ENCODE measurements at regions not wholly inside any gene's neighbourhood (a gene's known extent, or its start where the extent isn't known, plus 50 kb on each side); places are given as distances from the start of the nearest gene placed in this dataset.

- no peak for TF ChIP-seq POLR2A (IDR thresholded peaks at IDR 0.05)
- TF ChIP-seq, protein P1, sequence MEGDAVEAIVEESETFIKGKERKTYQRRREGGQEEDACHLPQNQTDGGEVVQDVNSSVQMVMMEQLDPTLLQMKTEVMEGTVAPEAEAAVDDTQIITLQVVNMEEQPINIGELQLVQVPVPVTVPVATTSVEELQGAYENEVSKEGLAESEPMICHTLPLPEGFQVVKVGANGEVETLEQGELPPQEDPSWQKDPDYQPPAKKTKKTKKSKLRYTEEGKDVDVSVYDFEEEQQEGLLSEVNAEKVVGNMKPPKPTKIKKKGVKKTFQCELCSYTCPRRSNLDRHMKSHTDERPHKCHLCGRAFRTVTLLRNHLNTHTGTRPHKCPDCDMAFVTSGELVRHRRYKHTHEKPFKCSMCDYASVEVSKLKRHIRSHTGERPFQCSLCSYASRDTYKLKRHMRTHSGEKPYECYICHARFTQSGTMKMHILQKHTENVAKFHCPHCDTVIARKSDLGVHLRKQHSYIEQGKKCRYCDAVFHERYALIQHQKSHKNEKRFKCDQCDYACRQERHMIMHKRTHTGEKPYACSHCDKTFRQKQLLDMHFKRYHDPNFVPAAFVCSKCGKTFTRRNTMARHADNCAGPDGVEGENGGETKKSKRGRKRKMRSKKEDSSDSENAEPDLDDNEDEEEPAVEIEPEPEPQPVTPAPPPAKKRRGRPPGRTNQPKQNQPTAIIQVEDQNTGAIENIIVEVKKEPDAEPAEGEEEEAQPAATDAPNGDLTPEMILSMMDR (IDR thresholded peaks at IDR 0.05), result no peak
- Histone ChIP-seq H3K9me3 (no peaks in the 10 kb centered on the region), H3K36me3 (replicated peaks in 1 of 2; ENCODE audit: insufficient read depth in 1 of 2, low read depth in 2 of 2) (no peaks in the 10 kb centered on the region), H3K4me3 (no peak overlapping the region), H3K27me3 (no peaks in the 10 kb centered on the region), H3K4me1 (no peaks in the 10 kb centered on the region), H3K27ac (no peak overlapping the region)
- intact Hi-C loops (cut with DNase I), result no loop called here
- WGBS, 2 donors, result 29 to 52% methylated on average over 1 of the region's 1 CpG
- DNase-seq (no peak), ATAC-seq (no peak)
Measured at GRCh38 chr18:22541232-22541631, 123.5 kb upstream of the CTAGE1 start.

- WGBS, 2 donors, result 74 to 83% methylated on average over 4 of the region's 4 CpGs
- DNase-seq (no peak), ATAC-seq (peak; percentile 34)
- Histone ChIP-seq H3K27ac (no peak overlapping the region), H3K36me3 (replicated peaks in 1 of 2; ENCODE audit: insufficient read depth in 1 of 2, low read depth in 2 of 2) (no peaks in the 10 kb centered on the region), H3K27me3 (no peaks in the 10 kb centered on the region), H3K4me3 (no peak overlapping the region), H3K9me3 (no peaks in the 10 kb centered on the region), H3K4me1 (no peaks in the 10 kb centered on the region)
- intact Hi-C loops (cut with DNase I), result no loop called here
- TF ChIP-seq POLR2A (IDR thresholded peaks at IDR 0.05), result no peak
- TF ChIP-seq, protein P1 (IDR thresholded peaks at IDR 0.05), result no peak
Measured at GRCh38 chr18:22542406-22542835, 124.7 kb upstream of the CTAGE1 start.

GRCh38 chr18:22543769-22544168 is 126.1 kb upstream of the CTAGE1 start:
- no peak for TF ChIP-seq POLR2A (IDR thresholded peaks at IDR 0.05)
- TF ChIP-seq, protein P1 (IDR thresholded peaks at IDR 0.05), result no peak
- WGBS, 2 donors, result 41 to 74% methylated on average over 4 of the region's 4 CpGs
- H3K27me3 ChIP-seq, result no peaks in the 10 kb centered on the region
- H3K36me3 ChIP-seq (replicated peaks in 1 of 2; ENCODE audit: insufficient read depth in 1 of 2, low read depth in 2 of 2), result no peaks in the 10 kb centered on the region
- no peak overlapping the region for H3K27ac ChIP-seq
- H3K4me1 ChIP-seq, result no peaks in the 10 kb centered on the region
- intact Hi-C loops (cut with DNase I), result no loop called here
- H3K9me3 ChIP-seq, result no peaks in the 10 kb centered on the region
- no peak for DNase-seq
- no peak for ATAC-seq
- no peak overlapping the region for H3K4me3 ChIP-seq

GRCh38 chr18:22544626-22545025 is 126.9 kb upstream of the CTAGE1 start:
- DNase-seq (no peak), ATAC-seq (no peak)
- no peak overlapping the region for H3K27ac ChIP-seq
- no peaks in the 10 kb centered on the region for H3K9me3 ChIP-seq
- no peaks in the 10 kb centered on the region for H3K4me1 ChIP-seq
- H3K27me3 ChIP-seq, result no peaks in the 10 kb centered on the region
- intact Hi-C loops (cut with DNase I), result no loop called here
- 68 to 78% methylated on average over 4 of the region's 4 CpGs for WGBS, 2 donors
- TF ChIP-seq, protein P1 (IDR thresholded peaks at IDR 0.05), result no peak
- no peak for TF ChIP-seq POLR2A (IDR thresholded peaks at IDR 0.05)
- no peak overlapping the region for H3K4me3 ChIP-seq
- H3K36me3 ChIP-seq (replicated peaks in 1 of 2; ENCODE audit: insufficient read depth in 1 of 2, low read depth in 2 of 2), result no peaks in the 10 kb centered on the region

DNA sequence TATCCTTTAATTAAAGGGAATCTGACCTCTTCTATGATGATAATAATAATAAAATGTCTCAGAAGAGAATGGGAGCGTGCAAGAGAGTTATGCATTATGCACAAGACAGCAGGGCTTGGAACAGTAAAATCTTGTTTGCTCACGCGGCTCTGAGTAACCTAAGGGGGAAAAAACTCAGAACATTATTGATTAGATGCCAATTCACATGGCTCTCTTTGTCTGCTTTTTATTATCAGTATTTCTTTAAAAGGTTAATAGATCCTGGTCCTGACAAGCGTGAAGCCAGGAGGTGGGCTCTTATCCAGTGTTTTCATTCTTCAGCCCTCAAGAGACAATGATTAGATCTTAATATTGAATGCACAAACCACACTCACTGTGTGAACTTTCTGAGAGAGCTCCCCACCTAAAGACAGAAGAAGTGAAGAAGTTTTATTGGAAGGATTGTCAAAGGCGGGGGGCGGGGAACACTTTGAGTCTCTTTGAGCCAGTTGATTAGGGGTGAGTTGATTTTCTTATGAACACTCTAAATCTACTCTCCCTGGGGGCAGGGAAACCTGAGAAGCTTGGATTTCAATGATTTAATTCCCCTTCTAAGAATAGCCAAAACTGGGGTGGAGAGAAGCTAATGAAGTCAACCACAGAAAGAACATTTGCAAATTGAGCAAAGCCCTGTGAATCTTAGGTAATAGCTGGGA is 127.5 kb upstream of the CTAGE1 start:
- intact Hi-C loops (cut with DNase I), result no loop called here
- ATAC-seq, result no peak

More for the DNA sequence above, 127.5 kb upstream of the CTAGE1 start:
- 84% methylated on average over 6 of the region's 6 CpGs for WGBS, 2 donors
- TF ChIP-seq, protein P1 (IDR thresholded peaks at IDR 0.05), result no peak
- TF ChIP-seq POLR2A (IDR thresholded peaks at IDR 0.05), result no peak
- Histone ChIP-seq H3K27ac (no peak overlapping the region), H3K9me3 (no peaks in the 10 kb centered on the region), H3K36me3 (replicated peaks in 1 of 2; ENCODE audit: insufficient read depth in 1 of 2, low read depth in 2 of 2) (no peaks in the 10 kb centered on the region), H3K4me3 (no peak overlapping the region), H3K4me1 (no peaks in the 10 kb centered on the region), H3K27me3 (no peaks in the 10 kb centered on the region)
- no peak for DNase-seq

All from body of pancreas (tissue), 4 donors.